ENCODE measurements at regions not wholly inside any gene's neighbourhood (a gene's known extent, or its start where the extent isn't known, plus 50 kb on each side); places are given as distances from the start of the nearest gene placed in this dataset.

- TF ChIP-seq, protein P1, sequence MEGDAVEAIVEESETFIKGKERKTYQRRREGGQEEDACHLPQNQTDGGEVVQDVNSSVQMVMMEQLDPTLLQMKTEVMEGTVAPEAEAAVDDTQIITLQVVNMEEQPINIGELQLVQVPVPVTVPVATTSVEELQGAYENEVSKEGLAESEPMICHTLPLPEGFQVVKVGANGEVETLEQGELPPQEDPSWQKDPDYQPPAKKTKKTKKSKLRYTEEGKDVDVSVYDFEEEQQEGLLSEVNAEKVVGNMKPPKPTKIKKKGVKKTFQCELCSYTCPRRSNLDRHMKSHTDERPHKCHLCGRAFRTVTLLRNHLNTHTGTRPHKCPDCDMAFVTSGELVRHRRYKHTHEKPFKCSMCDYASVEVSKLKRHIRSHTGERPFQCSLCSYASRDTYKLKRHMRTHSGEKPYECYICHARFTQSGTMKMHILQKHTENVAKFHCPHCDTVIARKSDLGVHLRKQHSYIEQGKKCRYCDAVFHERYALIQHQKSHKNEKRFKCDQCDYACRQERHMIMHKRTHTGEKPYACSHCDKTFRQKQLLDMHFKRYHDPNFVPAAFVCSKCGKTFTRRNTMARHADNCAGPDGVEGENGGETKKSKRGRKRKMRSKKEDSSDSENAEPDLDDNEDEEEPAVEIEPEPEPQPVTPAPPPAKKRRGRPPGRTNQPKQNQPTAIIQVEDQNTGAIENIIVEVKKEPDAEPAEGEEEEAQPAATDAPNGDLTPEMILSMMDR (IDR thresholded peaks at IDR 0.05): no peak
- TF ChIP-seq POLR2A (IDR thresholded peaks at IDR 0.05): no peak
Observed at GRCh38 chr20:17808782-17809181, 109.0 kb downstream of the BANF2 start.

All from suprapubic skin (tissue), 3 donors.